OCI-LY3 (cell line): ENCODE measurements at regions not wholly inside any gene's neighbourhood (a gene's known extent, or its start where the extent isn't known, plus 50 kb on each side); places are given as distances from the start of the nearest gene placed in this dataset.

ENCODE experiments used
- H2AFZ ChIP-seq: fragments of 200-600, 300-600 bp; shearing (Covaris generic); 2 replicates; pipeline ENCODE4 v1.6.0; 2014; ENCODE audit warnings: antibody characterized with exemption, low read depth, low read length
- H3K27ac ChIP-seq: fragments of 200-600, 300-600 bp; sonication (generic); 2 replicates; pipeline ENCODE4 v1.5.1; 2014; ENCODE audit warnings: mild to moderate bottlenecking, low read length, moderate library complexity, mixed read lengths
- H3K27me3 ChIP-seq: fragments of 200-600, 300-600 bp; sonication (generic); 2 replicates; pipeline ENCODE4 v1.6.1; 2014; ENCODE audit warnings: low read depth, low read length, mixed read lengths
- H3K36me3 ChIP-seq: fragments of 200-600, 300-600 bp; sonication (generic); replicated peaks from 2 replicates; pipeline ENCODE3; 2014; ENCODE audit warnings: low read depth, low read length, mixed read lengths
- H3K4me1 ChIP-seq: fragments of 300-600, 200-600 bp; sonication (generic); 2 replicates; pipeline ENCODE4 v1.6.1; 2014; ENCODE audit warnings: low read length, mixed read lengths
- H3K4me2 ChIP-seq: fragments of 200-600, 300-600 bp; sonication (generic); 2 replicates; pipeline ENCODE4 v1.6.1; 2014; ENCODE audit warnings: low read length, mixed read lengths
- H3K4me3 ChIP-seq: fragments of 300-600, 200-600 bp; sonication (generic); 2 replicates; pipeline ENCODE4 v1.5.1; 2014; ENCODE audit warnings: antibody characterized with exemption, mild to moderate bottlenecking, low read length, moderate library complexity
- H3K79me2 ChIP-seq: fragments of 300-600, 200-600 bp; shearing (Covaris generic); 2 replicates; pipeline ENCODE4 v1.6.1; 2014; ENCODE audit warnings: mild to moderate bottlenecking, low read length, mixed read lengths
- H3K9ac ChIP-seq: fragments of 300-600, 200-600 bp; shearing (Covaris generic); 2 replicates; pipeline ENCODE4 v1.6.0; 2014; ENCODE audit warnings: mild to moderate bottlenecking, low read length, moderate library complexity
- H3K9me3 ChIP-seq: fragments of 200-600, 300-600 bp; shearing (Covaris generic); 2 replicates; pipeline ENCODE4 v1.6.1; 2014; ENCODE audit warnings: low read length, mixed read lengths; ENCODE audit not compliant: insufficient read depth
- H4K20me1 ChIP-seq: fragments of 200-600, 300-600 bp; sonication (generic); 2 replicates; pipeline ENCODE4 v1.6.1; 2016; ENCODE audit warnings: low read length, mixed read lengths; ENCODE audit not compliant: insufficient read depth
- CTCF ChIP-seq: fragments of 200-600, 300-600 bp; sonication (generic); IDR thresholded peaks from 2 replicates; pipeline ENCODE4 v1.5.1; 2014; ENCODE audit warnings: antibody characterized with exemption, low read length, low read depth
- EZH2phosphoT487 ChIP-seq: fragments of 200-600 bp; shearing (Covaris generic); IDR thresholded peaks from 2 replicates; pipeline ENCODE4 v1.6.1; 2018; ENCODE audit warnings: antibody characterized with exemption, mixed run types, low read depth

GRCh38 chr1:195337646-195338045 is 1270.6 kb downstream of the KCNT2 start:
- H3K27me3 ChIP-seq: no peaks in the 10 kb centered on the region
- no peaks in the 10 kb centered on the region for H3K79me2 ChIP-seq
- peaks cover 3% of the 10 kb centered on the region for H3K4me1 ChIP-seq
- no peak overlapping the region for H3K9ac ChIP-seq
- no peaks in the 10 kb centered on the region for H3K9me3 ChIP-seq
- no peak overlapping the region for H3K4me3 ChIP-seq
- no peaks in the 10 kb centered on the region for H4K20me1 ChIP-seq
- TF ChIP-seq CTCF: no peak
- no peak for TF ChIP-seq EZH2phosphoT487
- H2AFZ ChIP-seq: no peak overlapping the region
- no peak overlapping the region for H3K27ac ChIP-seq
- no peaks in the 10 kb centered on the region for H3K36me3 ChIP-seq
- H3K4me2 ChIP-seq: no peak overlapping the region

GRCh38 chr1:195336812-195337211 is 1271.4 kb downstream of the KCNT2 start:
- H3K9me3 ChIP-seq: no peaks in the 10 kb centered on the region
- H3K27ac ChIP-seq: no peak overlapping the region
- H3K79me2 ChIP-seq: no peaks in the 10 kb centered on the region
- no peaks in the 10 kb centered on the region for H3K36me3 ChIP-seq
- no peak overlapping the region for H3K4me2 ChIP-seq
- no peaks in the 10 kb centered on the region for H3K27me3 ChIP-seq
- H2AFZ ChIP-seq: no peak overlapping the region
- H4K20me1 ChIP-seq: no peaks in the 10 kb centered on the region
- TF ChIP-seq CTCF (no peak), EZH2phosphoT487 (no peak)
- no peak overlapping the region for H3K9ac ChIP-seq
- H3K4me3 ChIP-seq: no peak overlapping the region
- H3K4me1 ChIP-seq: peaks cover 11% of the 10 kb centered on the region

GRCh38 chr1:195335541-195335940 is 1272.7 kb downstream of the KCNT2 start:
- Histone ChIP-seq H3K36me3 (no peaks in the 10 kb centered on the region), H3K27me3 (peaks cover 3% of the 10 kb centered on the region; the same call in 1 of the 2 replicates), H3K9me3 (no peaks in the 10 kb centered on the region), H4K20me1 (no peaks in the 10 kb centered on the region), H3K4me1 (peaks cover 22% of the 10 kb centered on the region), H3K4me3 (no peak overlapping the region), H3K27ac (no peak overlapping the region), H3K4me2 (no peak overlapping the region), H3K79me2 (no peaks in the 10 kb centered on the region), H3K9ac (no peak overlapping the region), H2AFZ (no peak overlapping the region)
- TF ChIP-seq EZH2phosphoT487 (no peak), CTCF (no peak)

- H2AFZ ChIP-seq: no peak overlapping the region
- H3K27me3 ChIP-seq: peaks cover 3% of the 10 kb centered on the region; the same call in 1 of the 2 replicates
- no peak overlapping the region for H3K4me3 ChIP-seq
- H3K4me2 ChIP-seq: 0 out of 2 replicates have a peak overlapping the region, but pooled peaks have one; percentile 5
- H3K27ac ChIP-seq: no peak overlapping the region
- no peaks in the 10 kb centered on the region for H4K20me1 ChIP-seq
- H3K9me3 ChIP-seq: no peaks in the 10 kb centered on the region
- TF ChIP-seq CTCF: no peak
- no peak for TF ChIP-seq EZH2phosphoT487
- no peaks in the 10 kb centered on the region for H3K79me2 ChIP-seq
- H3K9ac ChIP-seq: no peak overlapping the region
- H3K36me3 ChIP-seq: no peaks in the 10 kb centered on the region
- peaks cover 22% of the 10 kb centered on the region for H3K4me1 ChIP-seq
These were observed 1276.1 kb downstream of the KCNT2 start for GRCh38 chr1:195332102-195332501.
